Gastroesophageal sphincter (tissue), 4 donors: ENCODE measurements at regions not wholly inside any gene's neighbourhood (a gene's known extent, or its start where the extent isn't known, plus 50 kb on each side); places are given as distances from the start of the nearest gene placed in this dataset.

Experiments used
- ATAC-seq: fragments of 150-250 bp; one replicate; pipeline ENCODE4 v1.9.1; 2016; ENCODE audit warnings: mild to moderate bottlenecking, moderate library complexity
- H3K27ac ChIP-seq, 4 donors: fragments of 200-600 bp; sonication (generic) in 3 of 4; 1 replicate in 3 of 4; 2 replicates in 1 of 4; pipeline ENCODE4 v1.5.1; 2016 to 2019
- H3K27me3 ChIP-seq: fragments of 200-600 bp; sonication (generic); one replicate; pipeline ENCODE4 v1.5.1; 2019
- H3K36me3 ChIP-seq, 2 donors: fragments of 200-600 bp; sonication (generic); one replicate each; pipeline ENCODE4 v1.5.1; 2019; ENCODE audit warnings: control low read depth in 1 of 2
- H3K4me1 ChIP-seq, 3 donors: fragments of 200-600 bp; sonication (generic); 1 replicate in 2 of 3; 2 replicates in 1 of 3; pipeline ENCODE4 v1.5.1; 2016 to 2019; ENCODE audit warnings: control low read depth in 2 of 3
- H3K4me3 ChIP-seq, 2 donors: fragments of 200-600 bp; sonication (generic); one replicate each; pipeline ENCODE4 v1.5.1; 2019; ENCODE audit warnings: mild to moderate bottlenecking in 1 of 2, moderate library complexity in 1 of 2
- H3K9me3 ChIP-seq, 3 donors: fragments of 200-600 bp; sonication (generic); one replicate each; pipeline ENCODE4 v1.5.1; 2017 to 2019; ENCODE audit warnings: control low read depth in 2 of 3
- EP300 ChIP-seq: sonication (generic); formaldehyde crosslinking; IDR thresholded peaks from one replicate; pipeline ENCODE4 v1.6.1; 2017; ENCODE audit warnings: antibody characterized with exemption, mild to moderate bottlenecking
- POLR2A ChIP-seq, 2 donors: fragments of 450-650 bp; IDR thresholded peaks; one replicate each; pipeline ENCODE4 v1.6.1; 2017; ENCODE audit warnings: antibody characterized with exemption in 2 of 2, mild to moderate bottlenecking in 2 of 2, moderate library complexity in 1 of 2
- POLR2AphosphoS5 ChIP-seq: sonication (generic); formaldehyde crosslinking; IDR thresholded peaks from one replicate; pipeline ENCODE4 v1.6.1; 2017; ENCODE audit warnings: antibody characterized with exemption
- WGBS, 2 donors: methylation state at CpG; one replicate each; pipeline ENCODE4 v1.1.5; 2018; ENCODE audit warnings: low coverage in 1 of 2; 5-methylcytosine and 5-hydroxymethylcytosine counted together
- TF ChIP-seq, protein P1 (sequence below), 4 experiments: fragments of 200-600 bp in 2 of 4; fragments of 450-650 bp in 2 of 4; sonication (generic) in 1 of 4; IDR thresholded peaks; one replicate each; pipeline ENCODE4 v1.5.1; 2017 to 2019; ENCODE audit warnings: antibody characterized with exemption in 4 of 4, mild to moderate bottlenecking in 2 of 4, moderate library complexity in 2 of 4

DNA sequence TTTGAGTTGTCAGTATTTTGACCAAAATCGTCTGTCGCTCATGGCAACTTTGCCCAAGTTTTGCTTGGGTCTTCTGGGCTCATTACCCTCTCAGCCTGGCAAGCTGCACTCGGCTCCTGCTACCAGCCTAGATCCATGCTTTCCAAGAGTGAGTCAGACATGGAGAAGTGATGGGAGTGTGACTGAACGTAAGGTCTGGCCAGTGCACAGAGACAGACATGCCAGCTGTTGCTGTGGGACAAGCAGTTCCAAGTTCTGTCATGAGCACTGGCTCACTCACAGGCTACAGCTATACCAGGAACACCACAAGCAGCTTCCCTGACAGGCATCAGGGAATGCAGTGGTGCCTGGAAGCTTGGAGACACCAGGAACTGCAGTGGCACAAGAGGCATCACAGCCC lies 338.9 kb downstream of the KDM5D start:
- no peaks in the 10 kb centered on the region for H3K4me1 ChIP-seq
- H3K27me3 ChIP-seq = no peaks in the 10 kb centered on the region
- H3K27ac ChIP-seq = no peak overlapping the region
- WGBS, 2 donors = 81% methylated on average over 2 of the region's 4 CpGs; no CpG with 5 or more reads in 1 of the 2 donors
- H3K4me3 ChIP-seq = no peak overlapping the region
- no peaks in the 10 kb centered on the region for H3K9me3 ChIP-seq
- TF ChIP-seq, protein P1, sequence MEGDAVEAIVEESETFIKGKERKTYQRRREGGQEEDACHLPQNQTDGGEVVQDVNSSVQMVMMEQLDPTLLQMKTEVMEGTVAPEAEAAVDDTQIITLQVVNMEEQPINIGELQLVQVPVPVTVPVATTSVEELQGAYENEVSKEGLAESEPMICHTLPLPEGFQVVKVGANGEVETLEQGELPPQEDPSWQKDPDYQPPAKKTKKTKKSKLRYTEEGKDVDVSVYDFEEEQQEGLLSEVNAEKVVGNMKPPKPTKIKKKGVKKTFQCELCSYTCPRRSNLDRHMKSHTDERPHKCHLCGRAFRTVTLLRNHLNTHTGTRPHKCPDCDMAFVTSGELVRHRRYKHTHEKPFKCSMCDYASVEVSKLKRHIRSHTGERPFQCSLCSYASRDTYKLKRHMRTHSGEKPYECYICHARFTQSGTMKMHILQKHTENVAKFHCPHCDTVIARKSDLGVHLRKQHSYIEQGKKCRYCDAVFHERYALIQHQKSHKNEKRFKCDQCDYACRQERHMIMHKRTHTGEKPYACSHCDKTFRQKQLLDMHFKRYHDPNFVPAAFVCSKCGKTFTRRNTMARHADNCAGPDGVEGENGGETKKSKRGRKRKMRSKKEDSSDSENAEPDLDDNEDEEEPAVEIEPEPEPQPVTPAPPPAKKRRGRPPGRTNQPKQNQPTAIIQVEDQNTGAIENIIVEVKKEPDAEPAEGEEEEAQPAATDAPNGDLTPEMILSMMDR (IDR thresholded peaks at IDR 0.05) = no peak
- ATAC-seq = no peak
- no peaks in the 10 kb centered on the region for H3K36me3 ChIP-seq

DNA sequence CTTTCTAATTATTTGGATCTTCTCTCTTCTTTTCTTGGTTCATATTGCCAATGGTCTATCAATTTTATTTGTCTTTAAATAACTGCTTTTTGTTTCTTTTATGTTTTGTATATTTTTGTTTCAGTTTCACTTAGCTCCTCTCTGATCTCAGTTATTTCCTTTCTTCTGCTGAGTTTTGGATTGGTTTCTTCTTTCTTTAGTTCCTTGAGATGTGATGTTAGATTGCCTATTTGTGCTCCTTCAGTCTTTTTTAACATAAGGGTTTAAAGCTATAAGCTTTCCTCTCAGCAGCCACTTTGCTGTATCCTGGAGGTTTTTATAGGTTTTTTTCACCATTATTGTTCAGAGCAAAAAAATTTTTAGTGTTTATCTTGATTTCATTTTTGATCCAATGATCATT lies 351.6 kb downstream of the KDM5D start:
- Histone ChIP-seq H3K4me3 (no peak overlapping the region), H3K27me3 (no peaks in the 10 kb centered on the region), H3K9me3 (no peaks in the 10 kb centered on the region), H3K27ac (no peak overlapping the region), H3K4me1 (no peaks in the 10 kb centered on the region), H3K36me3 (no peaks in the 10 kb centered on the region)
- no peak for ATAC-seq
- TF ChIP-seq, protein P1 (IDR thresholded peaks at IDR 0.05) = no peak
- TF ChIP-seq EP300 = no peak

DNA sequence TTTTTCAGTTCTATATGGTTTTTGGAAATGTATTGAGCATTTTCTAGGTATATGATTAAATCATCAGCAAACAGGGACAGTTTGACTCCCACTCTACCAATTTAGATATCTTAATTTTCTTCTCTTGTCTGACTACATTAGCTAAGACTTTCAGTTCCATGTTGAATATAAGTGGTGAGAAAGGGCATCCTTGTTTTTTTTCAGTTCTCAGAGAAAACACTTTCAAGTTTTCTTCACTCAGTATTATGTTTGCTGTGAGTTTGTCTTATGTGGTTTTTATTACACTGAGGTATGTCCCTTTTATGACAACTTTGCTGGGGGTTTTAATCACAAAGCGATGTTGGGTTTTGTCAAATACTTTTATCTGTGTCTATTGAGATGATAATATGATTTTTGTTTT lies 352.6 kb downstream of the KDM5D start:
- Histone ChIP-seq H3K4me1 (no peaks in the 10 kb centered on the region), H3K27ac (no peak overlapping the region), H3K36me3 (no peaks in the 10 kb centered on the region), H3K9me3 (no peaks in the 10 kb centered on the region), H3K4me3 (no peak overlapping the region), H3K27me3 (no peaks in the 10 kb centered on the region)
- WGBS, 2 donors = 85% methylated on average over 1 of the region's 1 CpG; no CpG with 5 or more reads in 1 of the 2 donors
- TF ChIP-seq EP300 (no peak), POLR2A (IDR thresholded peaks at IDR 0.05) (no peak), POLR2AphosphoS5 (no peak)
- TF ChIP-seq, protein P1 (IDR thresholded peaks at IDR 0.05) = no peak
- ATAC-seq = no peak

DNA sequence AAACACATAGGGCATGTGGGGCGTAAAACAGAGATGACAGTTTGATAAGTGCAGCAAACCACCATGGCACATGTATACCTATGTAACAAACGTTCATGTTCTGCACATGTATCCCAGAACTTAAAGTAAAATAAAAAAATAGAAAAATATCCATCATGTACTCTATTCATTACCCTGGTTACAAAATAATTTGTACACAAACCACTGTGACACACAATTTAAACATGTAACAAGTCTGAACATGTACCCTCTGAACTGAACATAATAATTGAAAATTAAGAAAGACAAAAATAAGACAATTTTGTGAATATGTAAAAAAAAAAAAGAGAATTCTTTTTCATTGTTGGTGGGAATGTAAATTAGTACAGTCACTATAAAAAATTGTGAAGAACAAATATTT lies 379.2 kb downstream of the KDM5D start:
- no peaks in the 10 kb centered on the region for H3K36me3 ChIP-seq
- TF ChIP-seq POLR2AphosphoS5 (no peak), POLR2A (IDR thresholded peaks at IDR 0.05) (no peak), EP300 (no peak)
- TF ChIP-seq, protein P1 (IDR thresholded peaks at IDR 0.05) = no peak
- no peaks in the 10 kb centered on the region for H3K27me3 ChIP-seq
- H3K9me3 ChIP-seq = no peaks in the 10 kb centered on the region
- WGBS, 2 donors = 45% methylated on average over 2 of the region's 2 CpGs; no CpG with 5 or more reads in 1 of the 2 donors
- H3K27ac ChIP-seq = no peak overlapping the region
- no peak for ATAC-seq
- H3K4me3 ChIP-seq = no peak overlapping the region
- H3K4me1 ChIP-seq = no peaks in the 10 kb centered on the region

DNA sequence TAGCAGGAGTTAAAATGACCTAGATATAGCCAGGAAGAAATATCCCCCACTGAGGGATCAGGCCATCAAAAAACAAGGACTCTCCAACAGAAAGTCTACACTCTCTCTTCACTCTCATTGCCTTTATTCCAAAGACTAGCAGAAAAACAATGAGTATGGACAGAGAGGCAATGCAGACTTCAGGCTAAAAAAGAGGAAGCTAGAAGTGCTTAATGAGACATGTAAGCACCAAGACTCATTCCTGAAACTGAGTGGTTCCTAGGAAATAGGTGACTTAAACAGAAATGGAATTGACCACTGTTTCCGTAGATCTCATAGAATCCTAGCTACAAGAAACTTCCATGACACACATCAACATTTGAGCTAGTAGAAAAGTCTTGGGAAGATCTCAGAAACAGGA lies 387.3 kb downstream of the KDM5D start:
- H3K4me1 ChIP-seq = no peaks in the 10 kb centered on the region
- H3K9me3 ChIP-seq = no peaks in the 10 kb centered on the region
- WGBS, 2 donors = 60% methylated on average over 1 of the region's 1 CpG; no CpG with 5 or more reads in 1 of the 2 donors
- no peaks in the 10 kb centered on the region for H3K36me3 ChIP-seq
- no peak for ATAC-seq
- H3K27ac ChIP-seq = no peak overlapping the region
- no peak overlapping the region for H3K4me3 ChIP-seq
- no peaks in the 10 kb centered on the region for H3K27me3 ChIP-seq
- TF ChIP-seq POLR2A (IDR thresholded peaks at IDR 0.05) (no peak), POLR2AphosphoS5 (no peak), EP300 (no peak)
- TF ChIP-seq, protein P1 (IDR thresholded peaks at IDR 0.05) = no peak
